WTC11 (cell line): ENCODE measurements at regions not wholly inside any gene's neighbourhood (a gene's known extent, or its start where the extent isn't known, plus 50 kb on each side); places are given as distances from the start of the nearest gene placed in this dataset.

ENCODE experiments used
- ESRRA ChIP-seq: sonication (generic); formaldehyde crosslinking; IDR thresholded peaks from 2 replicates; pipeline ENCODE4 v1.8.1; 2022; ENCODE audit warnings: mild to moderate bottlenecking, missing genetic modification reagents, borderline replicate concordance
- JAZF1 ChIP-seq: fragments of 250-450 bp; sonication (Bioruptor Pico); IDR thresholded peaks from 2 replicates; pipeline ENCODE4 v1.9.0; 2021; ENCODE audit warnings: moderate library complexity, mild to moderate bottlenecking, inconsistent platforms
- RELA ChIP-seq: sonication (generic); formaldehyde crosslinking; IDR thresholded peaks from 2 replicates; pipeline ENCODE4 v1.8.1; 2022; ENCODE audit warnings: missing genetic modification reagents, mild to moderate bottlenecking, borderline replicate concordance
- SP1 ChIP-seq: sonication (generic); formaldehyde crosslinking; conservative IDR thresholded peaks from 2 replicates; pipeline ENCODE4 v1.8.1; 2022; ENCODE audit warnings: missing genetic modification reagents
- TEAD4 ChIP-seq: sonication (generic); formaldehyde crosslinking; IDR thresholded peaks from 2 replicates; pipeline ENCODE4 v1.8.0; 2022; ENCODE audit warnings: mild to moderate bottlenecking, missing genetic modification reagents
- ZNF317 ChIP-seq: sonication (generic); formaldehyde crosslinking; IDR thresholded peaks from 2 replicates; pipeline ENCODE4 v1.8.1; 2023; ENCODE audit warnings: low read depth, mild to moderate bottlenecking, moderate library complexity, missing genetic modification reagents, borderline replicate concordance
- TF ChIP-seq, protein P1 (sequence below): sonication (generic); formaldehyde crosslinking; IDR thresholded peaks from 2 replicates; pipeline ENCODE4 v1.8.1; 2022; ENCODE audit warnings: mild to moderate bottlenecking, missing genetic modification reagents, moderate library complexity, borderline replicate concordance
- TF ChIP-seq, protein P2 (sequence below): sonication (generic); formaldehyde crosslinking; IDR thresholded peaks from 2 replicates; pipeline ENCODE4 v1.8.1; 2023; ENCODE audit warnings: mild to moderate bottlenecking, moderate library complexity, missing genetic modification reagents
- TF ChIP-seq, protein P3 (sequence below): fragments of 200-600 bp; IDR thresholded peaks from 2 replicates; pipeline ENCODE4 v1.8.0; 2022; ENCODE audit warnings: antibody characterized with exemption
- TF ChIP-seq, protein P4 (sequence below): sonication (generic); formaldehyde crosslinking; IDR thresholded peaks from 2 replicates; pipeline ENCODE4 v1.8.0; 2022; ENCODE audit warnings: mild to moderate bottlenecking, missing genetic modification reagents
- TF ChIP-seq, protein P5 (sequence below): sonication (generic); formaldehyde crosslinking; IDR thresholded peaks from 2 replicates; pipeline ENCODE4 v1.8.0; 2022; ENCODE audit warnings: mild to moderate bottlenecking, missing genetic modification reagents
- TF ChIP-seq, protein P6 (sequence below): sonication (generic); formaldehyde crosslinking; IDR thresholded peaks from 2 replicates; pipeline ENCODE4 v1.8.1; 2022; ENCODE audit warnings: low read depth, mild to moderate bottlenecking, moderate library complexity, missing genetic modification reagents, borderline replicate concordance
- TF ChIP-seq, protein P7 (sequence below): sonication (generic); formaldehyde crosslinking; IDR thresholded peaks from 2 replicates; pipeline ENCODE4 v1.8.0; 2023; ENCODE audit warnings: missing genetic modification reagents, mild to moderate bottlenecking, borderline replicate concordance
- TF ChIP-seq, protein P8 (sequence below): sonication (generic); formaldehyde crosslinking; IDR thresholded peaks from 2 replicates; pipeline ENCODE4 v1.8.0; 2022; ENCODE audit warnings: mild to moderate bottlenecking, missing genetic modification reagents

DNA sequence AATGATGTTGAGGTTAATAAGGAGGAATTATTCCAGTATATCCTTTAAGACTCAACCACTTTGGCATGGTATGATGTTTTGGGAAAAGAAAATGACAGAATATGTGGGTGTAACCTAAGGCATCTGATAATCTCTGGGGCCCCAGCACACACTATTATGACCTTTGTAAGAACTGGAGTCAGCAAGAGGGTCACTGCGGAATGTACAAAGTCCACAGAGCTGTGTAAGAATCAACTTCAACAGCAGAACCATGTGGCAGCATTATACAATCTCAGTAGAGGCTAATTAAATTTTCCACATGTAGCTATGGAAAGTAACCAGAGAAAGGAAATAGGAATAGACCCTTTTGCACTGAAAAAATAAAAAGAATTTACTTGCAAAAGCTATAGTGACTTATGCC lies 445.1 kb upstream of the UBE2E3 start:
- TF ChIP-seq, protein P1, sequence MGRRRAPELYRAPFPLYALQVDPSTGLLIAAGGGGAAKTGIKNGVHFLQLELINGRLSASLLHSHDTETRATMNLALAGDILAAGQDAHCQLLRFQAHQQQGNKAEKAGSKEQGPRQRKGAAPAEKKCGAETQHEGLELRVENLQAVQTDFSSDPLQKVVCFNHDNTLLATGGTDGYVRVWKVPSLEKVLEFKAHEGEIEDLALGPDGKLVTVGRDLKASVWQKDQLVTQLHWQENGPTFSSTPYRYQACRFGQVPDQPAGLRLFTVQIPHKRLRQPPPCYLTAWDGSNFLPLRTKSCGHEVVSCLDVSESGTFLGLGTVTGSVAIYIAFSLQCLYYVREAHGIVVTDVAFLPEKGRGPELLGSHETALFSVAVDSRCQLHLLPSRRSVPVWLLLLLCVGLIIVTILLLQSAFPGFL (CRISPR knock-in tag): no peak
- TF ChIP-seq JAZF1 (CRISPR knock-in tag) (no peak), RELA (CRISPR knock-in tag) (no peak), TEAD4 (no peak), ESRRA (CRISPR knock-in tag) (no peak), SP1 (no peak), ZNF317 (CRISPR knock-in tag) (no peak)
- TF ChIP-seq, protein P2, sequence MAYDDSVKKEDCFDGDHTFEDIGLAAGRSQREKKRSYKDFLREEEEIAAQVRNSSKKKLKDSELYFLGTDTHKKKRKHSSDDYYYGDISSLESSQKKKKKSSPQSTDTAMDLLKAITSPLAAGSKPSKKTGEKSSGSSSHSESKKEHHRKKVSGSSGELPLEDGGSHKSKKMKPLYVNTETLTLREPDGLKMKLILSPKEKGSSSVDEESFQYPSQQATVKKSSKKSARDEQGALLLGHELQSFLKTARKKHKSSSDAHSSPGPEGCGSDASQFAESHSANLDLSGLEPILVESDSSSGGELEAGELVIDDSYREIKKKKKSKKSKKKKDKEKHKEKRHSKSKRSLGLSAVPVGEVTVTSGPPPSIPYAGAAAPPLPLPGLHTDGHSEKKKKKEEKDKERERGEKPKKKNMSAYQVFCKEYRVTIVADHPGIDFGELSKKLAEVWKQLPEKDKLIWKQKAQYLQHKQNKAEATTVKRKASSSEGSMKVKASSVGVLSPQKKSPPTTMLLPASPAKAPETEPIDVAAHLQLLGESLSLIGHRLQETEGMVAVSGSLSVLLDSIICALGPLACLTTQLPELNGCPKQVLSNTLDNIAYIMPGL (CRISPR knock-in tag): no peak
- TF ChIP-seq, protein P3, sequence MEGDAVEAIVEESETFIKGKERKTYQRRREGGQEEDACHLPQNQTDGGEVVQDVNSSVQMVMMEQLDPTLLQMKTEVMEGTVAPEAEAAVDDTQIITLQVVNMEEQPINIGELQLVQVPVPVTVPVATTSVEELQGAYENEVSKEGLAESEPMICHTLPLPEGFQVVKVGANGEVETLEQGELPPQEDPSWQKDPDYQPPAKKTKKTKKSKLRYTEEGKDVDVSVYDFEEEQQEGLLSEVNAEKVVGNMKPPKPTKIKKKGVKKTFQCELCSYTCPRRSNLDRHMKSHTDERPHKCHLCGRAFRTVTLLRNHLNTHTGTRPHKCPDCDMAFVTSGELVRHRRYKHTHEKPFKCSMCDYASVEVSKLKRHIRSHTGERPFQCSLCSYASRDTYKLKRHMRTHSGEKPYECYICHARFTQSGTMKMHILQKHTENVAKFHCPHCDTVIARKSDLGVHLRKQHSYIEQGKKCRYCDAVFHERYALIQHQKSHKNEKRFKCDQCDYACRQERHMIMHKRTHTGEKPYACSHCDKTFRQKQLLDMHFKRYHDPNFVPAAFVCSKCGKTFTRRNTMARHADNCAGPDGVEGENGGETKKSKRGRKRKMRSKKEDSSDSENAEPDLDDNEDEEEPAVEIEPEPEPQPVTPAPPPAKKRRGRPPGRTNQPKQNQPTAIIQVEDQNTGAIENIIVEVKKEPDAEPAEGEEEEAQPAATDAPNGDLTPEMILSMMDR: no peak
- TF ChIP-seq, protein P4, sequence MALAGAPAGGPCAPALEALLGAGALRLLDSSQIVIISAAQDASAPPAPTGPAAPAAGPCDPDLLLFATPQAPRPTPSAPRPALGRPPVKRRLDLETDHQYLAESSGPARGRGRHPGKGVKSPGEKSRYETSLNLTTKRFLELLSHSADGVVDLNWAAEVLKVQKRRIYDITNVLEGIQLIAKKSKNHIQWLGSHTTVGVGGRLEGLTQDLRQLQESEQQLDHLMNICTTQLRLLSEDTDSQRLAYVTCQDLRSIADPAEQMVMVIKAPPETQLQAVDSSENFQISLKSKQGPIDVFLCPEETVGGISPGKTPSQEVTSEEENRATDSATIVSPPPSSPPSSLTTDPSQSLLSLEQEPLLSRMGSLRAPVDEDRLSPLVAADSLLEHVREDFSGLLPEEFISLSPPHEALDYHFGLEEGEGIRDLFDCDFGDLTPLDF (CRISPR knock-in tag): no peak
- TF ChIP-seq, protein P5, sequence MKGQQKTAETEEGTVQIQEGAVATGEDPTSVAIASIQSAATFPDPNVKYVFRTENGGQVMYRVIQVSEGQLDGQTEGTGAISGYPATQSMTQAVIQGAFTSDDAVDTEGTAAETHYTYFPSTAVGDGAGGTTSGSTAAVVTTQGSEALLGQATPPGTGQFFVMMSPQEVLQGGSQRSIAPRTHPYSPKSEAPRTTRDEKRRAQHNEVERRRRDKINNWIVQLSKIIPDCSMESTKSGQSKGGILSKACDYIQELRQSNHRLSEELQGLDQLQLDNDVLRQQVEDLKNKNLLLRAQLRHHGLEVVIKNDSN (CRISPR knock-in tag): no peak
- TF ChIP-seq, protein P6, sequence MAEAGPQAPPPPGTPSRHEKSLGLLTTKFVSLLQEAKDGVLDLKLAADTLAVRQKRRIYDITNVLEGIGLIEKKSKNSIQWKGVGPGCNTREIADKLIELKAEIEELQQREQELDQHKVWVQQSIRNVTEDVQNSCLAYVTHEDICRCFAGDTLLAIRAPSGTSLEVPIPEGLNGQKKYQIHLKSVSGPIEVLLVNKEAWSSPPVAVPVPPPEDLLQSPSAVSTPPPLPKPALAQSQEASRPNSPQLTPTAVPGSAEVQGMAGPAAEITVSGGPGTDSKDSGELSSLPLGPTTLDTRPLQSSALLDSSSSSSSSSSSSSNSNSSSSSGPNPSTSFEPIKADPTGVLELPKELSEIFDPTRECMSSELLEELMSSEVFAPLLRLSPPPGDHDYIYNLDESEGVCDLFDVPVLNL (CRISPR knock-in tag): no peak
- TF ChIP-seq, protein P7, sequence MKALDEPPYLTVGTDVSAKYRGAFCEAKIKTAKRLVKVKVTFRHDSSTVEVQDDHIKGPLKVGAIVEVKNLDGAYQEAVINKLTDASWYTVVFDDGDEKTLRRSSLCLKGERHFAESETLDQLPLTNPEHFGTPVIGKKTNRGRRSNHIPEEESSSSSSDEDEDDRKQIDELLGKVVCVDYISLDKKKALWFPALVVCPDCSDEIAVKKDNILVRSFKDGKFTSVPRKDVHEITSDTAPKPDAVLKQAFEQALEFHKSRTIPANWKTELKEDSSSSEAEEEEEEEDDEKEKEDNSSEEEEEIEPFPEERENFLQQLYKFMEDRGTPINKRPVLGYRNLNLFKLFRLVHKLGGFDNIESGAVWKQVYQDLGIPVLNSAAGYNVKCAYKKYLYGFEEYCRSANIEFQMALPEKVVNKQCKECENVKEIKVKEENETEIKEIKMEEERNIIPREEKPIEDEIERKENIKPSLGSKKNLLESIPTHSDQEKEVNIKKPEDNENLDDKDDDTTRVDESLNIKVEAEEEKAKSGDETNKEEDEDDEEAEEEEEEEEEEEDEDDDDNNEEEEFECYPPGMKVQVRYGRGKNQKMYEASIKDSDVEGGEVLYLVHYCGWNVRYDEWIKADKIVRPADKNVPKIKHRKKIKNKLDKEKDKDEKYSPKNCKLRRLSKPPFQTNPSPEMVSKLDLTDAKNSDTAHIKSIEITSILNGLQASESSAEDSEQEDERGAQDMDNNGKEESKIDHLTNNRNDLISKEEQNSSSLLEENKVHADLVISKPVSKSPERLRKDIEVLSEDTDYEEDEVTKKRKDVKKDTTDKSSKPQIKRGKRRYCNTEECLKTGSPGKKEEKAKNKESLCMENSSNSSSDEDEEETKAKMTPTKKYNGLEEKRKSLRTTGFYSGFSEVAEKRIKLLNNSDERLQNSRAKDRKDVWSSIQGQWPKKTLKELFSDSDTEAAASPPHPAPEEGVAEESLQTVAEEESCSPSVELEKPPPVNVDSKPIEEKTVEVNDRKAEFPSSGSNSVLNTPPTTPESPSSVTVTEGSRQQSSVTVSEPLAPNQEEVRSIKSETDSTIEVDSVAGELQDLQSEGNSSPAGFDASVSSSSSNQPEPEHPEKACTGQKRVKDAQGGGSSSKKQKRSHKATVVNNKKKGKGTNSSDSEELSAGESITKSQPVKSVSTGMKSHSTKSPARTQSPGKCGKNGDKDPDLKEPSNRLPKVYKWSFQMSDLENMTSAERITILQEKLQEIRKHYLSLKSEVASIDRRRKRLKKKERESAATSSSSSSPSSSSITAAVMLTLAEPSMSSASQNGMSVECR (CRISPR knock-in tag): no peak
- TF ChIP-seq, protein P8, sequence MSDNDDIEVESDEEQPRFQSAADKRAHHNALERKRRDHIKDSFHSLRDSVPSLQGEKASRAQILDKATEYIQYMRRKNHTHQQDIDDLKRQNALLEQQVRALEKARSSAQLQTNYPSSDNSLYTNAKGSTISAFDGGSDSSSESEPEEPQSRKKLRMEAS (CRISPR knock-in tag): no peak
